NCI-H1694 (cell line): ENCODE measurements at regions not wholly inside any gene's neighbourhood (a gene's known extent, or its start where the extent isn't known, plus 50 kb on each side); places are given as distances from the start of the nearest gene placed in this dataset.

Experiments
- DNase-seq: peaks from one replicate; lab custom pipeline; 2025; lab: John Stamatoyannopoulos, UW

GRCh38 chr2:20540587-20541293, 93.9 kb downstream of the RHOB start:
- DNase-seq = no peak

- no peak for DNase-seq
These were observed 94.4 kb downstream of the RHOB start for GRCh38 chr2:20541294-20541640.

GRCh38 chr2:20541651-20542050, 94.8 kb downstream of the RHOB start:
- no peak for DNase-seq

- no peak for DNase-seq
These were observed 95.4 kb downstream of the RHOB start for GRCh38 chr2:20542269-20542668.

- DNase-seq = peak; percentile 28
These were observed 96.0 kb downstream of the RHOB start for GRCh38 chr2:20542746-20543468.

- DNase-seq = peak; percentile 44
These were observed 96.7 kb downstream of the RHOB start for GRCh38 chr2:20543469-20544152.

- DNase-seq = peak; percentile 43
These were observed 97.4 kb downstream of the RHOB start for GRCh38 chr2:20544153-20544747.

GRCh38 chr2:20549144-20549543, 101.8 kb downstream of the HS1BP3 start:
- DNase-seq = no peak

- no peak for DNase-seq
These were observed 101.1 kb downstream of the HS1BP3 start for GRCh38 chr2:20549691-20550348.

GRCh38 chr2:20551260-20551944, 99.5 kb downstream of the HS1BP3 start:
- DNase-seq = no peak

GRCh38 chr2:20551945-20552328, 99.0 kb downstream of the HS1BP3 start:
- no peak for DNase-seq

- DNase-seq = no peak
These were observed 98.1 kb downstream of the HS1BP3 start for GRCh38 chr2:20552847-20553246.

GRCh38 chr2:20553580-20553979, 97.3 kb downstream of the HS1BP3 start:
- DNase-seq = no peak

- DNase-seq = no peak
These were observed 94.9 kb downstream of the HS1BP3 start for GRCh38 chr2:20555954-20556353.

- no peak for DNase-seq
These were observed 94.1 kb downstream of the HS1BP3 start for GRCh38 chr2:20556756-20557155.

- DNase-seq = no peak
These were observed 93.7 kb downstream of the HS1BP3 start for GRCh38 chr2:20557226-20557625.

GRCh38 chr2:20557635-20558034, 93.3 kb downstream of the HS1BP3 start:
- no peak for DNase-seq

GRCh38 chr2:20558391-20559150, 92.3 kb downstream of the HS1BP3 start:
- no peak for DNase-seq

GRCh38 chr2:20559277-20559676, 91.6 kb downstream of the HS1BP3 start:
- no peak for DNase-seq

- DNase-seq = no peak
These were observed 90.9 kb downstream of the HS1BP3 start for GRCh38 chr2:20560011-20560410.
